ENCODE measurements at regions not wholly inside any gene's neighbourhood (a gene's known extent, or its start where the extent isn't known, plus 50 kb on each side); places are given as distances from the start of the nearest gene placed in this dataset.
"Not testable (repeated sequence)": the region's sequence is repeated elsewhere in the genome, so short reads cannot be mapped to it uniquely, and the experiment has no call there.

GRCh38 chr5:152107220-152107619 is 182.6 kb upstream of the GLRA1 start:
- no peak for DNase-seq (ENCODE audit: low read depth)

- no peak for DNase-seq (ENCODE audit: low read depth)
Observed at GRCh38 chr5:152106571-152106970, 181.9 kb upstream of the GLRA1 start.

DNA sequence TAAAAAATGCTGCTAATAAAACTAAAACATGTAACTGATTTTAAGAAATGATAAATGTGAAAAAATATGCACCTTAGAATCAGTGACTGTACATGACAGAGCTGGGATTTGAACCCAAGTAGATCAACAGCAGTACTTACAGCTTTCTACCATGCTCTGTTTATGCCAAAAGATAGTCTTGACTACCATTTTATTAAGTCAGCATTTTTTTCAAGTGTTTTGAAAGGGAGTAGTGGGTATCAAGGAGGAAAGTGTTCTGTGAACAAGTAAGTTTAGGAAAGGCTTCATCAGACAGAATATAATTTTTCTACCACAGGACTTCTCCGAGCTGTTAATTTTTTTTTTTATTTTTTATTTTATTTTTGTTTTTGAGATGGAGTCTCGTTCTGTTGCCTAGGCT is 180.4 kb upstream of the GLRA1 start:
- no peak for DNase-seq (ENCODE audit: low read depth)

DNA sequence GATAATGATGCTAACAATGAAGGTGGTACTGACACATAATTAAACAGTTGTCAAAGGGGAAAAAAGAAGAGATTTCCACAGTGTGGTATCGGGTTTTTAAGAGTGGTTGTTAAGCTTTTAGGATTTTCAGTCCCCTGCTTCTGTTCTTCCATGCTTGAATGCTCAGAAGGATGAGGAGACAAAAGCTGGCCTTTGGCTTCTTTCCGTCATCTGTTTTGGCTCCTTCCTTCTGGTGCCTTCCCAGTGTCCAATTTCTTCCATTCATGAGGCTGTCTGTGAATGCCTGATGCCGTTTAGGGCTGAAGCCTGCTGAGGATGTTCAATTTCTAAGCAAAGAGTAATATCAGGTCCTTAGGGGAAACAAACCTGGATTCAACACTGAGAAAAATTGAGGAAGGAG is 179.6 kb upstream of the GLRA1 start:
- DNase-seq (ENCODE audit: low read depth), result no peak

GRCh38 chr5:152102908-152103307 is 178.3 kb upstream of the GLRA1 start:
- not testable (repeated sequence) for DNase-seq (ENCODE audit: low read depth)

DNA sequence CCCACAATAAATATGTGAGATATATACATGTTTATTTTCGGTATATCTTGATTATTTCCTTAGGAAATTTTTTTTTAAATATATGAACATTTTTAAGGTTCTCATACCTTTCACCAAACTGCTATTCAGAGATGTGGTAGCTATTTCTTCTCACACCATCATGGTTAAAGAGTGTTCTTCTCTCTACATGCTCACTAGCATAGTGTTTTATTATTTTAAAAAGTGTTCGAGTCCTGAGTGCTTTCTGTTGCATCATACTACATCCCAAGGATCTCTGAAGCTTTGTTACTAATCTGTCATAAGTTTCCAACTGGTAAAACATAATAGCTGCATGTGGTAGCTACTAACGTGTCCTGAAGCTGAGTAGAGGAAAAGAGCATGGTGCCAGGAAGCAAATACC is 177.4 kb upstream of the GLRA1 start:
- DNase-seq (ENCODE audit: low read depth), result no peak

- no peak for DNase-seq (ENCODE audit: low read depth)
Observed at GRCh38 chr5:152100462-152100861, 175.8 kb upstream of the GLRA1 start.

- no peak for DNase-seq (ENCODE audit: low read depth)
Observed at GRCh38 chr5:152097128-152097527, 172.5 kb upstream of the GLRA1 start.

GRCh38 chr5:152094716-152095115 is 170.1 kb upstream of the GLRA1 start:
- no peak for DNase-seq (ENCODE audit: low read depth)

GRCh38 chr5:152094060-152094459 is 169.4 kb upstream of the GLRA1 start:
- no peak for DNase-seq (ENCODE audit: low read depth)

DNA sequence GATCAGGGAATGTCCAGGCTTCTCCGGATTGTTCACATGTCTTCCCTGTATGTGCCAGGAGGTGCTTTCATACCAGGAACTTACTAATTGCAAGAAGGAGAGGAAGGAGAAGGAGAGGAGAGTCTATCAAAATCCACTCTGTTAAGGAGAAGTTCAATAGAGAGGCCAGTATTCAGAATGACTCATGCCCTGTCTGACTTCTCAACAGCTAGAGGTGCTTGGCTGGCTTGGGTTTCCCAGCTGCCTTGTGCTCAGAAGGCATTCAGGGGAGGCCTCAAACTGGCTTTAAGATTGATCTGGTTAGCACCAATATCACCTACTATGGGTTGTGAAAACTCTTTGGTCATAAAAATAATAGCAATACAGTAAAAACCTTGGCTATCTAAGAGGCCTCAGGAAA is 167.9 kb upstream of the GLRA1 start:
- DNase-seq (ENCODE audit: low read depth), result no peak

GRCh38 chr5:152089644-152090043 is 165.0 kb upstream of the GLRA1 start:
- no peak for DNase-seq (ENCODE audit: low read depth)

DNA sequence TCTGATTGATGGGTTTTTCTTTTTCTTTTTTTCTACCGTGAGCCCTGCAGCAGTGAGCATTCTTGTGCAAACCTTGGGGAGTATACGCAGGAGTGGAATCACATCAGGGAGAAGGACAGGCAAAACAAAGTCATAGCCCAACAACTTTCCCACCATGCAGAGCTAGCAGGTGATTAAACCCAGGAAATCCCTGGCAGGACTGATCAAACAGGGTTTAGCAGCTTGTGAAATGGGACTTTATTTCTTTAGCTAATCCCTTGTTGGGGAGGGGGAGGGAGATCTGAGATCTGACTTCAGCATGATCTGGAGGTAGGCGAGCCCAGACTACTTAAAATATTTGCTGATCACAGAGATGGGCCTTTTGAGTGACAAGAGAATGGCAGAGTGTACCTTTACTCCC is 162.0 kb upstream of the GLRA1 start:
- DNase-seq (ENCODE audit: low read depth), result no peak

DNA sequence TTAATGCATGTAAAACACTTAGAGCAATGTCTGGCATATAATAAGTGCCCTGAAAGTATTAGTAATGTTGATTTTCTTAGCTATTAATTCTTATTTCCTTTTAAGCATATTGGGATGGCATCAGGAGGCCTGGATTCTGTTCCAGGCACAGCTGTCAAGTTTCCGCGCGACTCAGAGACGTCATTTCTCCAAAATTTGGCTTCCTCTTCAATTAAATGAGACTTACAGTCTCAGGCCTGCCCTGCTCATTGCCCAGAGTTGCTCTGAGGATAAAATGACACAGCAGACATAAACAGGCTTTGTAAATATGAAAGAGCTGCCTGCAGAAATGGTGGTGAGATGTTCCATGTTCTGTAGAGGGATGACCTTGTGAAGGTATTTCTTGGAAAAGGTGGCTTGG is 159.8 kb upstream of the GLRA1 start:
- no peak for DNase-seq (ENCODE audit: low read depth)

- DNase-seq (ENCODE audit: low read depth), result no peak
Observed at GRCh38 chr5:152083231-152083630, 158.6 kb upstream of the GLRA1 start.

DNA sequence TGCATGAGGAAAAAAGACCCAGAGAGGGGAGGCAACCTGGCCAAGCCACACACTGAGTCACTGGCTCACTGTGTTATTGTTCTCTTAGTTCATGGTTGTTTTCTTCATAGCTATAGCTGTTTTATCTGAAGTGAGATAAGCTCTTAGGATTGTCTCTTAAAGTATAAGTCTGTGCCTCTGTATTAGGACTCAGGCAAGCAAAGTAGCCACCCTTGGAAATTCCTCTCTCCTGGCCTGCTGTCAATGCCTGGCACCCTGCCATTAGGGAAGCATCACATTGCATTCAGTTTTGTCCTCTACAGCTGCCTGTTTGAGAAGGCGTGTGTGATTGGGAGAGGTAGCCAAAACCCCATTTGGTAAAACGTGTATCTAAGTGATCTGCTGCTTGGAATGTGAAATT is 147.4 kb upstream of the GLRA1 start:
- no peak for DNase-seq (ENCODE audit: low read depth)

DNA sequence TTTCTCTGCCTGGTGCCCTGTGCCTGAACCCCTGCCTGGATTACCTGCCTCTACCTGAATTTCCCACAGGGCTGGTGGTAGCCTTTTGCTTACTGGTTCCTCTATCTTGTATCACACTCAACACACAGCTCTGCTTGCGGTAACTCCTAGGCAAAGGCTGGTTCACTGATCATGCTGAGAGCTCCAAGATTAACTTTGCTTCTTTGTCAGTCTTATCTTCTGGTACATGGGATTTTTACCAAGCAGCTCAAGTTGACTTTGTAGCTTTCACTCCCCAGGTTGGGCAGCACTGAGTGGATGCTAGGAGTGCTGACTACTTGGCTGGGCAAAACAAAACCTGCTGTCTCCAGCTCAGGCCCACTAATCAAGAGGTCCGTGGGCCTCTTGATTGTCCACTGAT is 145.9 kb upstream of the GLRA1 start:
- DNase-seq (ENCODE audit: low read depth), result no peak

GRCh38 chr5:152066784-152067183 is 142.1 kb upstream of the GLRA1 start:
- no peak for DNase-seq (ENCODE audit: low read depth)

- no peak for DNase-seq (ENCODE audit: low read depth)
Observed at GRCh38 chr5:152063004-152063403, 138.4 kb upstream of the GLRA1 start.

- no peak for DNase-seq (ENCODE audit: low read depth)
Observed at GRCh38 chr5:152061095-152061494, 136.4 kb upstream of the GLRA1 start.

DNA sequence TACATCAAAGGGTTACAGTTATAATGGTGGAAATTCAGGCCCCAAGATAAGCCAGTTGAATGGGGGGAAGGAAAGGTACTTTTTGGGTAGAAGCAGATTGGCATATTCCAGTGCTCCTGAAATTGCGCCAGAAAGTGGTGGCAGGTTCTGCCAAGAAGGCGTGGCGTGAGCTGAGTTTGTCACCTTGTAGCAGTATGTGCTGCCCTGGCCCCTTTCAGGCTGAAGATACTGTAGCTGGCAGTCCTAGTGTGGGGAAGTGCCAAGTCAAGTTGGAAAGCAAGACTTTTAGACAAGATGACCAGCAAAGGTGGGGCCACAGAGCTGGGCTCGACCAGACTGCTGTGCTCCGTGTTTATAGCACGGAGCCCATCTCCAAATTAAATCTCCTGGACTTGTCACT is 133.6 kb upstream of the GLRA1 start:
- DNase-seq (ENCODE audit: low read depth), result no peak

DNA sequence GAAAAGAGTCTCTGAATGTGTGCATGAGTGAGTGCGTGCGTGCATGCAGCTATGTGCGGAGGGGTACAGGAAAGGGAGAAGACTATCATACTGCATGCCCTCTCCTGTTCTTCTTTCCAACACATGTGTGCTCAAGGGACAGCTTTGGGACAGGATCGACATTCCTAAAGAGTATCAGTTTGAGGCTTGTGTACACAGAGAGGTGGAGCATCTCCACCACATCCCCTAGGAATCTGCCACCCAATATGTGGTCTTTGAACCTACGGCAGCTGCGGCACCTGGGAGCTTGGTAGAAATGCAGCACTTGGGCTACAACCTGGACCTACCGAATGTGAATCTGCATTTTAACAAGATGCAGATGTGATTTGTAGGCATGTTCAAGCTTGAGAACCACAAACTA is 132.3 kb upstream of the GLRA1 start:
- no peak for DNase-seq (ENCODE audit: low read depth)

DNA sequence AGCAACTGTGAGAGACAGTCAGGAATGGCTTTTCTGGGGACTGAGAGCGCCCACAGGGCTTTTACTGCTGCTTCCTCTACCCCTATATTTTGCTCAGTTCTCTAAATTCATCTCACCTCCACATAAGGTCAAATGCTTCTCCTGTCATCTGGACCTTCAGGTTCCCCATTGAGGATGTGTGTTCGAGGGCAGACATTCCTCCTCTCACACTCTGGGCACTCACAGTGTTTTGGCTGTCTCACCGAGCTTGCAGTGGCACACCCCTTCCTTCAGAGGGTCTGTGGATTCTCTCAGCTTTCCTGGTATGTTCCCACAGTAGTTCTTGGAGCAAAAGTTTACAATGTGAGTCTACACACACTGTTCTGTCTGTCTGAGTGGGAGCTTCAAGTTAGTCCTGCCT is 127.8 kb upstream of the GLRA1 start:
- no peak for DNase-seq (ENCODE audit: low read depth)

DNA sequence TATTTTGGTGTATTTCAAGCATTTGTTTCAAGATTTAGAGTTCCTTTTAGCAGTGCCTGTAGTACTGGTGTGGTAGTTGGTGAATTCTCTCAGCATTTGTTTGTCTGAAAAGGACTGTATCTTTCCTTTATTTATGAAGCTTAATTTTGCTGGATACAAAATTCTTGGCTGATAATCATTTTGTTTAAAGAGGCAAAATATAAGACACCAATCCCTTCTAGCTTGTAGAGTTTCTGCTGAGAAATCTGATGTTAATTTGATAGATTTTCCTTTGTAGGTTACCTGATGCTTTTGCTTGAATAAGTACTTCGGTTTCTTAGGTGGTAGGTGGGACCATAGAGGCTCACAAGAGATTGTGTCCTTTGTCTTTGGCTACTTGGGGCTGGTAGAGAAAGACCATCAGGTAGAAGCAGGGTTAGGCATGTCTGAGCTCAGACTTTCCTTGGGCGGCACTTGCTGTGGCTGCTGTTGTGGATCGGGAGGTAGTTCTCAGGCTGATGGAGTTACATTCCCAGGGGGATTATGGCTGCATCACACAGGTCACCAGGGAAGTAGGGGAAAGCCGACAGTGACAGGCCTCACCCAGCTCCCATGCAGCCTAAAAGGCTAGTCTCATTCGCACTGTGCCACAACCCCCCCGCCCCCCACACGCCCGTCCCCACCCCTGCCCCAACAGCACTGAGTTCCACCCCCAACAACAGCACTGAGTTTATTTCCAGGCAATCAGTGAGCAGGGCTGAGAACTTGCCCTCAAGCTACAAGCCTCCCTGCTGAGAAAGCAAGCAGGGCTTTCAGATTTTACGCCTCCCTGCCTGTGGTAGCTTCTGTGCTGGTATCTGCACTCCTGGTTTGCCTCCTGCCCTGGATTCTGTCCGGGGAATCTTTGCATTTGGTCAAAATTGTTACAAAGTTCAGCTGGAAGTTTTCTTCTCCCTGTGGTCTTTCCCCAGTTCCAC is 127.1 kb upstream of the GLRA1 start:
- no peak for DNase-seq (ENCODE audit: low read depth)

Measured in stimulated activated CD8-positive, alpha-beta memory T cell treated with anti-CD3 and anti-CD28 coated beads, Interleukin-12 subunit alpha, Interleukin-12 subunit beta, amount 100 ng/mL, for 4 hours (primary cell).